ENCODE measurements at regions not wholly inside any gene's neighbourhood (a gene's known extent, or its start where the extent isn't known, plus 50 kb on each side); places are given as distances from the start of the nearest gene placed in this dataset.

GRCh38 chr16:48105976-48106375, 49.8 kb downstream of the ABCC12 start:
- H3K27ac Mint-ChIP-seq = no peak overlapping the region
- peaks cover 8% of the 10 kb centered on the region for H3K4me1 Mint-ChIP-seq
- no peak overlapping the region for H3K4me3 Mint-ChIP-seq
- H3K36me3 Mint-ChIP-seq (ENCODE audit: low read depth) = no peaks in the 10 kb centered on the region
- no peak for DNase-seq
- no peaks in the 10 kb centered on the region for H3K9me3 Mint-ChIP-seq
- peaks cover 9% of the 10 kb centered on the region for H3K27me3 Mint-ChIP-seq
- intact Hi-C loops (cut with micrococcal nuclease) = no loop called here

GRCh38 chr16:48105456-48105855, 50.3 kb downstream of the ABCC12 start:
- Mint-ChIP-seq H3K4me1 (peaks cover 11% of the 10 kb centered on the region), H3K4me3 (no peak overlapping the region), H3K36me3 (ENCODE audit: low read depth) (no peaks in the 10 kb centered on the region), H3K9me3 (no peaks in the 10 kb centered on the region), H3K27me3 (peaks cover 8% of the 10 kb centered on the region), H3K27ac (no peak overlapping the region)
- DNase-seq = no peak
- intact Hi-C loops (cut with micrococcal nuclease) = no loop called here

- intact Hi-C loops (cut with micrococcal nuclease) = loop anchor here (5.0 kb wide), 2 partner anchors 54 to 961 kb away; partner anchors contain the start of genes ABCC12 and NETO2
- Mint-ChIP-seq H3K9me3 (no peaks in the 10 kb centered on the region), H3K4me1 (peaks cover 11% of the 10 kb centered on the region), H3K27me3 (peaks cover 10% of the 10 kb centered on the region), H3K27ac (no peak overlapping the region), H3K36me3 (ENCODE audit: low read depth) (no peaks in the 10 kb centered on the region), H3K4me3 (no peak overlapping the region)
- no peak for DNase-seq
Observed at GRCh38 chr16:48103591-48103990, 52.2 kb downstream of the ABCC12 start.

GRCh38 chr16:48102083-48103008, 53.4 kb downstream of the ABCC12 start:
- Mint-ChIP-seq H3K4me3 (no peak overlapping the region), H3K9me3 (no peaks in the 10 kb centered on the region), H3K4me1 (peaks cover 11% of the 10 kb centered on the region), H3K36me3 (ENCODE audit: low read depth) (no peaks in the 10 kb centered on the region), H3K27ac (no peak overlapping the region), H3K27me3 (peaks cover 10% of the 10 kb centered on the region)
- intact Hi-C loops (cut with micrococcal nuclease) = loop anchor here (5.0 kb wide), 2 partner anchors 55 to 960 kb away; partner anchors contain the start of genes ABCC12 and NETO2
- no peak for DNase-seq

GRCh38 chr16:48101069-48101674, 54.6 kb downstream of the ABCC12 start:
- H3K4me1 Mint-ChIP-seq = peaks cover 11% of the 10 kb centered on the region

GRCh38 chr16:48099455-48099854, 56.3 kb downstream of the ABCC12 start:
- DNase-seq = no peak
- Mint-ChIP-seq H3K4me3 (no peak overlapping the region), H3K27ac (no peak overlapping the region), H3K36me3 (ENCODE audit: low read depth) (no peaks in the 10 kb centered on the region), H3K9me3 (no peaks in the 10 kb centered on the region), H3K27me3 (peaks cover 13% of the 10 kb centered on the region), H3K4me1 (peaks cover 11% of the 10 kb centered on the region)
- intact Hi-C loops (cut with micrococcal nuclease) = no loop called here

More at GRCh38 chr16:48101069-48101674, 54.6 kb downstream of the ABCC12 start:
- Mint-ChIP-seq H3K4me3 (no peak overlapping the region), H3K36me3 (ENCODE audit: low read depth) (no peaks in the 10 kb centered on the region), H3K27me3 (peaks cover 11% of the 10 kb centered on the region), H3K27ac (no peak overlapping the region), H3K9me3 (no peaks in the 10 kb centered on the region)
- intact Hi-C loops (cut with micrococcal nuclease) = loop anchor here (5.0 kb wide), 2 partner anchors 56 to 959 kb away; partner anchors contain the start of genes ABCC12 and NETO2
- no peak for DNase-seq

- DNase-seq = no peak
- intact Hi-C loops (cut with micrococcal nuclease) = no loop called here
- peaks cover 13% of the 10 kb centered on the region for H3K27me3 Mint-ChIP-seq
- no peaks in the 10 kb centered on the region for H3K36me3 Mint-ChIP-seq (ENCODE audit: low read depth)
- no peak overlapping the region for H3K4me3 Mint-ChIP-seq
- H3K4me1 Mint-ChIP-seq = peaks cover 11% of the 10 kb centered on the region
- H3K27ac Mint-ChIP-seq = no peak overlapping the region
- H3K9me3 Mint-ChIP-seq = no peaks in the 10 kb centered on the region
Observed at GRCh38 chr16:48098472-48098871, 57.3 kb downstream of the ABCC12 start.

GRCh38 chr16:48091117-48091516, 64.7 kb downstream of the ABCC12 start:
- H3K27me3 Mint-ChIP-seq = peaks cover 2% of the 10 kb centered on the region
- no peak for DNase-seq
- no peaks in the 10 kb centered on the region for H3K36me3 Mint-ChIP-seq (ENCODE audit: low read depth)
- H3K9me3 Mint-ChIP-seq = no peaks in the 10 kb centered on the region
- no peak overlapping the region for H3K27ac Mint-ChIP-seq
- intact Hi-C loops (cut with micrococcal nuclease) = no loop called here
- H3K4me3 Mint-ChIP-seq = no peak overlapping the region
- no peaks in the 10 kb centered on the region for H3K4me1 Mint-ChIP-seq

GRCh38 chr16:48089053-48089792, 66.6 kb downstream of the ABCC12 start:
- intact Hi-C loops (cut with micrococcal nuclease) = no loop called here
- Mint-ChIP-seq H3K36me3 (ENCODE audit: low read depth) (no peaks in the 10 kb centered on the region), H3K4me3 (no peak overlapping the region)

GRCh38 chr16:48087639-48088038, 68.2 kb downstream of the ABCC12 start:
- H3K27ac Mint-ChIP-seq = no peak overlapping the region
- H3K4me1 Mint-ChIP-seq = no peaks in the 10 kb centered on the region
- H3K27me3 Mint-ChIP-seq = no peaks in the 10 kb centered on the region
- H3K4me3 Mint-ChIP-seq = no peak overlapping the region
- H3K9me3 Mint-ChIP-seq = no peaks in the 10 kb centered on the region
- DNase-seq = no peak
- intact Hi-C loops (cut with micrococcal nuclease) = no loop called here
- H3K36me3 Mint-ChIP-seq (ENCODE audit: low read depth) = no peaks in the 10 kb centered on the region

More at GRCh38 chr16:48089053-48089792, 66.6 kb downstream of the ABCC12 start:
- no peak for DNase-seq
- H3K4me1 Mint-ChIP-seq = no peaks in the 10 kb centered on the region
- H3K9me3 Mint-ChIP-seq = no peaks in the 10 kb centered on the region
- H3K27me3 Mint-ChIP-seq = no peaks in the 10 kb centered on the region
- H3K27ac Mint-ChIP-seq = no peak overlapping the region

- Mint-ChIP-seq H3K4me3 (no peak overlapping the region), H3K4me1 (no peaks in the 10 kb centered on the region), H3K9me3 (no peaks in the 10 kb centered on the region), H3K27ac (no peak overlapping the region), H3K36me3 (ENCODE audit: low read depth) (no peaks in the 10 kb centered on the region), H3K27me3 (no peaks in the 10 kb centered on the region)
- intact Hi-C loops (cut with micrococcal nuclease) = no loop called here
- DNase-seq = no peak
Observed at GRCh38 chr16:48086422-48086821, 69.4 kb downstream of the ABCC12 start.

GRCh38 chr16:48085729-48086128, 70.1 kb downstream of the ABCC12 start:
- Mint-ChIP-seq H3K27me3 (no peaks in the 10 kb centered on the region), H3K4me3 (no peak overlapping the region), H3K36me3 (ENCODE audit: low read depth) (no peaks in the 10 kb centered on the region), H3K9me3 (no peaks in the 10 kb centered on the region), H3K27ac (no peak overlapping the region), H3K4me1 (no peaks in the 10 kb centered on the region)
- intact Hi-C loops (cut with micrococcal nuclease) = no loop called here
- DNase-seq = no peak

- H3K4me3 Mint-ChIP-seq = no peak overlapping the region
- DNase-seq = no peak
- H3K27ac Mint-ChIP-seq = no peak overlapping the region
- intact Hi-C loops (cut with micrococcal nuclease) = no loop called here
- H3K9me3 Mint-ChIP-seq = no peaks in the 10 kb centered on the region
- no peaks in the 10 kb centered on the region for H3K4me1 Mint-ChIP-seq
- H3K36me3 Mint-ChIP-seq (ENCODE audit: low read depth) = no peaks in the 10 kb centered on the region
- no peaks in the 10 kb centered on the region for H3K27me3 Mint-ChIP-seq
Observed at GRCh38 chr16:48084826-48085225, 71.0 kb downstream of the ABCC12 start.

- Mint-ChIP-seq H3K27ac (no peak overlapping the region), H3K9me3 (no peaks in the 10 kb centered on the region), H3K4me3 (no peak overlapping the region), H3K4me1 (no peaks in the 10 kb centered on the region), H3K36me3 (ENCODE audit: low read depth) (no peaks in the 10 kb centered on the region), H3K27me3 (no peaks in the 10 kb centered on the region)
- DNase-seq = no peak
- intact Hi-C loops (cut with micrococcal nuclease) = no loop called here
Observed at GRCh38 chr16:48082516-48082915, 73.3 kb downstream of the ABCC12 start.

All from activated CD4-positive, alpha-beta T cell treated with anti-CD3 and anti-CD28 coated beads, Interleukin-2, amount 10 ng/mL, durations not matched to agents 24 days and 14 days (primary cell).